ENCODE measurements at regions not wholly inside any gene's neighbourhood (a gene's known extent, or its start where the extent isn't known, plus 50 kb on each side); places are given as distances from the start of the nearest gene placed in this dataset.

- TF ChIP-seq REST (IDR thresholded peaks at IDR 0.05; ENCODE audit: low read depth) (no peak), CTCF (IDR thresholded peaks at IDR 0.05 in 2 of 3, conservative IDR thresholded peaks at IDR 0.05 in 1 of 3; ENCODE audit: borderline replicate concordance in 1 of 3, insufficient read depth in 1 of 3, low read depth in 2 of 3, low read length in 2 of 3) (no peak)
Observed at GRCh38 chrX:74242484-74243138, 61.4 kb upstream of the ZCCHC13 start.
